ENCODE measurements at regions not wholly inside any gene's neighbourhood (a gene's known extent, or its start where the extent isn't known, plus 50 kb on each side); places are given as distances from the start of the nearest gene placed in this dataset.
"Not testable (repeated sequence)": the region's sequence is repeated elsewhere in the genome, so short reads cannot be mapped to it uniquely, and the experiment has no call there.

- Mint-ChIP-seq H3K9me3 (no peaks in the 10 kb centered on the region), H3K36me3 (ENCODE audit: low read depth) (no peaks in the 10 kb centered on the region), H3K4me3 (no peak overlapping the region), H3K27ac (no peak overlapping the region), H3K27me3 (no peaks in the 10 kb centered on the region), H3K4me1 (no peaks in the 10 kb centered on the region)
- no peak for DNase-seq
- intact Hi-C loops (cut with micrococcal nuclease), result no loop called here
Observed at GRCh38 chr7:13727279-13727678, 262.2 kb downstream of the ETV1 start.

- Mint-ChIP-seq H3K9me3 (no peaks in the 10 kb centered on the region), H3K4me3 (no peak overlapping the region), H3K36me3 (ENCODE audit: low read depth) (no peaks in the 10 kb centered on the region), H3K4me1 (no peaks in the 10 kb centered on the region), H3K27me3 (no peaks in the 10 kb centered on the region), H3K27ac (no peak overlapping the region)
- DNase-seq, result no peak
- intact Hi-C loops (cut with micrococcal nuclease), result no loop called here
Observed at GRCh38 chr7:13727751-13728150, 261.7 kb downstream of the ETV1 start.

- H3K27ac Mint-ChIP-seq; H3K4me1 Mint-ChIP-seq; H3K36me3 Mint-ChIP-seq (ENCODE audit: low read depth); H3K9me3 Mint-ChIP-seq; intact Hi-C loops (cut with micrococcal nuclease); H3K4me3 Mint-ChIP-seq; DNase-seq; H3K27me3 Mint-ChIP-seq: not testable (repeated sequence)
Observed at GRCh38 chr7:13728430-13728829, 261.0 kb downstream of the ETV1 start.

- Mint-ChIP-seq H3K4me1 (no peaks in the 10 kb centered on the region), H3K9me3 (no peaks in the 10 kb centered on the region), H3K36me3 (ENCODE audit: low read depth) (no peaks in the 10 kb centered on the region), H3K4me3 (no peak overlapping the region), H3K27ac (no peak overlapping the region), H3K27me3 (no peaks in the 10 kb centered on the region)
- intact Hi-C loops (cut with micrococcal nuclease), result no loop called here
- DNase-seq, result no peak
Observed at GRCh38 chr7:13731643-13732042, 257.8 kb downstream of the ETV1 start.

GRCh38 chr7:13737563-13737962 is 251.9 kb downstream of the ETV1 start:
- no peak for DNase-seq
- H3K4me1 Mint-ChIP-seq, result no peaks in the 10 kb centered on the region
- no peaks in the 10 kb centered on the region for H3K9me3 Mint-ChIP-seq
- no peaks in the 10 kb centered on the region for H3K36me3 Mint-ChIP-seq (ENCODE audit: low read depth)
- H3K4me3 Mint-ChIP-seq, result no peak overlapping the region
- H3K27ac Mint-ChIP-seq, result no peak overlapping the region
- intact Hi-C loops (cut with micrococcal nuclease), result no loop called here
- no peaks in the 10 kb centered on the region for H3K27me3 Mint-ChIP-seq

- Mint-ChIP-seq H3K27ac (no peak overlapping the region), H3K27me3 (no peaks in the 10 kb centered on the region), H3K4me3 (no peak overlapping the region), H3K4me1 (no peaks in the 10 kb centered on the region), H3K9me3 (no peaks in the 10 kb centered on the region), H3K36me3 (ENCODE audit: low read depth) (no peaks in the 10 kb centered on the region)
- no peak for DNase-seq
- intact Hi-C loops (cut with micrococcal nuclease), result no loop called here
Observed at GRCh38 chr7:13742126-13742525, 247.3 kb downstream of the ETV1 start.

- Mint-ChIP-seq H3K36me3 (ENCODE audit: low read depth) (no peaks in the 10 kb centered on the region), H3K4me3 (no peak overlapping the region), H3K27ac (no peak overlapping the region), H3K27me3 (no peaks in the 10 kb centered on the region), H3K9me3 (no peaks in the 10 kb centered on the region), H3K4me1 (no peaks in the 10 kb centered on the region)
- intact Hi-C loops (cut with micrococcal nuclease), result no loop called here
- DNase-seq, result no peak
Observed at GRCh38 chr7:13742811-13743210, 246.7 kb downstream of the ETV1 start.

GRCh38 chr7:13743226-13743625 is 246.2 kb downstream of the ETV1 start:
- Mint-ChIP-seq H3K4me1 (no peaks in the 10 kb centered on the region), H3K27ac (no peak overlapping the region), H3K27me3 (no peaks in the 10 kb centered on the region), H3K9me3 (no peaks in the 10 kb centered on the region), H3K4me3 (no peak overlapping the region), H3K36me3 (ENCODE audit: low read depth) (no peaks in the 10 kb centered on the region)
- no peak for DNase-seq
- intact Hi-C loops (cut with micrococcal nuclease), result no loop called here

GRCh38 chr7:13745530-13745929 is 243.9 kb downstream of the ETV1 start:
- Mint-ChIP-seq H3K27ac (no peak overlapping the region), H3K4me3 (no peak overlapping the region), H3K4me1 (no peaks in the 10 kb centered on the region), H3K9me3 (no peaks in the 10 kb centered on the region), H3K36me3 (ENCODE audit: low read depth) (no peaks in the 10 kb centered on the region), H3K27me3 (no peaks in the 10 kb centered on the region)
- DNase-seq, result no peak
- intact Hi-C loops (cut with micrococcal nuclease), result no loop called here

GRCh38 chr7:13748998-13749397 is 240.5 kb downstream of the ETV1 start:
- Mint-ChIP-seq H3K4me3 (no peak overlapping the region), H3K36me3 (ENCODE audit: low read depth) (no peaks in the 10 kb centered on the region), H3K9me3 (no peaks in the 10 kb centered on the region), H3K27ac (no peak overlapping the region), H3K4me1 (no peaks in the 10 kb centered on the region), H3K27me3 (no peaks in the 10 kb centered on the region)
- no peak for DNase-seq
- intact Hi-C loops (cut with micrococcal nuclease), result no loop called here

- no peaks in the 10 kb centered on the region for H3K9me3 Mint-ChIP-seq
- no peaks in the 10 kb centered on the region for H3K4me1 Mint-ChIP-seq
- intact Hi-C loops (cut with micrococcal nuclease), result no loop called here
- no peaks in the 10 kb centered on the region for H3K36me3 Mint-ChIP-seq (ENCODE audit: low read depth)
- no peak overlapping the region for H3K4me3 Mint-ChIP-seq
- DNase-seq, result no peak
- H3K27ac Mint-ChIP-seq, result no peak overlapping the region
- no peaks in the 10 kb centered on the region for H3K27me3 Mint-ChIP-seq
Observed at GRCh38 chr7:13749636-13750035, 239.8 kb downstream of the ETV1 start.

- intact Hi-C loops (cut with micrococcal nuclease), result no loop called here
- no peaks in the 10 kb centered on the region for H3K36me3 Mint-ChIP-seq (ENCODE audit: low read depth)
- no peak for DNase-seq
- H3K9me3 Mint-ChIP-seq, result no peaks in the 10 kb centered on the region
- no peaks in the 10 kb centered on the region for H3K27me3 Mint-ChIP-seq
- H3K27ac Mint-ChIP-seq, result no peak overlapping the region
- H3K4me3 Mint-ChIP-seq, result no peak overlapping the region
- no peaks in the 10 kb centered on the region for H3K4me1 Mint-ChIP-seq
Observed at GRCh38 chr7:13751766-13752165, 237.7 kb downstream of the ETV1 start.

GRCh38 chr7:13757841-13758240 is 231.6 kb downstream of the ETV1 start:
- Mint-ChIP-seq H3K9me3 (no peaks in the 10 kb centered on the region), H3K27me3 (no peaks in the 10 kb centered on the region), H3K27ac (no peak overlapping the region), H3K4me1 (no peaks in the 10 kb centered on the region), H3K36me3 (ENCODE audit: low read depth) (no peaks in the 10 kb centered on the region), H3K4me3 (no peak overlapping the region)
- DNase-seq, result no peak
- intact Hi-C loops (cut with micrococcal nuclease), result no loop called here

GRCh38 chr7:13765853-13766252 is 223.6 kb downstream of the ETV1 start:
- peaks cover 11% of the 10 kb centered on the region for H3K9me3 Mint-ChIP-seq
- intact Hi-C loops (cut with micrococcal nuclease); H3K27me3 Mint-ChIP-seq; H3K27ac Mint-ChIP-seq; DNase-seq; H3K4me3 Mint-ChIP-seq; H3K4me1 Mint-ChIP-seq; H3K36me3 Mint-ChIP-seq (ENCODE audit: low read depth): not testable (repeated sequence)

- no peak for DNase-seq
- no peaks in the 10 kb centered on the region for H3K4me1 Mint-ChIP-seq
- peaks cover 2% of the 10 kb centered on the region for H3K9me3 Mint-ChIP-seq
- H3K36me3 Mint-ChIP-seq (ENCODE audit: low read depth), result no peaks in the 10 kb centered on the region
- H3K4me3 Mint-ChIP-seq, result no peak overlapping the region
- intact Hi-C loops (cut with micrococcal nuclease), result no loop called here
- no peaks in the 10 kb centered on the region for H3K27me3 Mint-ChIP-seq
- no peak overlapping the region for H3K27ac Mint-ChIP-seq
Observed at GRCh38 chr7:13770305-13770704, 219.2 kb downstream of the ETV1 start.

GRCh38 chr7:13774976-13775375 is 214.5 kb downstream of the ETV1 start:
- Mint-ChIP-seq H3K4me3 (no peak overlapping the region), H3K27me3 (no peaks in the 10 kb centered on the region), H3K27ac (no peak overlapping the region), H3K9me3 (no peaks in the 10 kb centered on the region), H3K36me3 (ENCODE audit: low read depth) (no peaks in the 10 kb centered on the region), H3K4me1 (no peaks in the 10 kb centered on the region)
- DNase-seq, result no peak
- intact Hi-C loops (cut with micrococcal nuclease), result no loop called here

All from activated CD4-positive, alpha-beta T cell treated with anti-CD3 and anti-CD28 coated beads, Interleukin-2, amount 10 ng/mL, durations not matched to agents 24 days and 14 days (primary cell).